Body of pancreas (tissue), 4 donors: ENCODE measurements at regions not wholly inside any gene's neighbourhood (a gene's known extent, or its start where the extent isn't known, plus 50 kb on each side); places are given as distances from the start of the nearest gene placed in this dataset.
"Not testable (repeated sequence)": the region's sequence is repeated elsewhere in the genome, so short reads cannot be mapped to it uniquely, and the experiment has no call there.

Experiments used
- ATAC-seq: fragments of 150-250 bp; one replicate; pipeline ENCODE4 v1.9.1; 2016
- DNase-seq, 4 donors: peaks; one replicate each; pipeline ENCODE4 v3.0.0-alpha.2; 2019
- H3K27ac ChIP-seq, 4 donors: fragments of 200-600 bp; sonication (generic); 1 replicate in 3 of 4; 2 replicates in 1 of 4; pipeline versions ENCODE4 v1.5.1 to v1.6.1; 2016 to 2019; ENCODE audit warnings: mild to moderate bottlenecking in 1 of 4, mixed read lengths in 1 of 4, moderate library complexity in 1 of 4
- H3K27me3 ChIP-seq, 2 donors: fragments of 200-600 bp; sonication (generic); one replicate each; pipeline ENCODE4 v1.6.0; 2016; ENCODE audit warnings: mild to moderate bottlenecking in 1 of 2
- H3K36me3 ChIP-seq, 2 donors: fragments of 200-600 bp; sonication (generic); replicated peaks in 1 of 2; 2 replicates each; pipeline ENCODE4 v1.5.1; 2016; ENCODE audit warnings: low read depth in 2 of 2; ENCODE audit not compliant: insufficient read depth in 1 of 2
- H3K4me1 ChIP-seq: fragments of 200-600 bp; sonication (generic); one replicate; pipeline ENCODE4 v1.6.0; 2016
- H3K4me3 ChIP-seq, 2 donors: fragments of 200-600 bp; sonication (generic); 1 replicate in 1 of 2; 2 replicates in 1 of 2; pipeline ENCODE4 v1.5.1; 2016 to 2019
- H3K9me3 ChIP-seq, 3 donors: fragments of 200-600 bp; sonication (generic); 1 replicate in 2 of 3; 2 replicates in 1 of 3; pipeline ENCODE4 v1.5.1; 2016
- CTCF ChIP-seq, 7 experiments: fragments of 450-650 bp in 4 of 7; fragments of 200-600 bp in 3 of 7; sonication (generic) in 3 of 7; IDR thresholded peaks; one replicate each; pipeline ENCODE4 v1.5.1; 2016 to 2019; ENCODE audit warnings: antibody characterized with exemption in 7 of 7
- POLR2A ChIP-seq, 3 donors: fragments of 450-650 bp; IDR thresholded peaks; one replicate each; pipeline ENCODE4 v1.6.1; 2016; ENCODE audit warnings: antibody characterized with exemption in 3 of 3, mild to moderate bottlenecking in 2 of 3
- WGBS, 2 donors: methylation state at CpG; one replicate each; pipeline ENCODE4 v1.1.5; 2017; 5-methylcytosine and 5-hydroxymethylcytosine counted together
- intact Hi-C: fragments of 100-400 bp; cut with DNase I; formaldehyde crosslinking; loops from one replicate; pipeline ENCODE4 v1.15.1; 2023

- TF ChIP-seq POLR2A (IDR thresholded peaks at IDR 0.05) (no peak), CTCF (IDR thresholded peaks at IDR 0.05) (no peak)
- intact Hi-C loops: no loop called here
- H3K4me3 ChIP-seq: no peak overlapping the region
- no peaks in the 10 kb centered on the region for H3K36me3 ChIP-seq
- H3K27ac ChIP-seq: no peak overlapping the region
- ATAC-seq: no peak
- 76 to 78% methylated on average over 14 of the region's 14 CpGs for WGBS, 2 donors
- no peaks in the 10 kb centered on the region for H3K9me3 ChIP-seq
- H3K4me1 ChIP-seq: no peaks in the 10 kb centered on the region
- no peaks in the 10 kb centered on the region for H3K27me3 ChIP-seq
- DNase-seq: no peak
Observed at GRCh38 chr11:49405743-49406142, 197.3 kb upstream of the FOLH1 start.

GRCh38 chr11:49395789-49396188, 187.4 kb upstream of the FOLH1 start:
- H3K4me3 ChIP-seq, ATAC-seq, H3K4me1 ChIP-seq, intact Hi-C loops, H3K9me3 ChIP-seq, H3K27ac ChIP-seq, DNase-seq, H3K27me3 ChIP-seq, H3K36me3 ChIP-seq: not testable (repeated sequence)

GRCh38 chr11:49390362-49390761, 182.0 kb upstream of the FOLH1 start:
- DNase-seq, H3K27me3 ChIP-seq, H3K4me1 ChIP-seq, H3K27ac ChIP-seq, H3K4me3 ChIP-seq, ATAC-seq, H3K9me3 ChIP-seq, H3K36me3 ChIP-seq, intact Hi-C loops: not testable (repeated sequence)
- 55 to 58% methylated on average over 5 of the region's 5 CpGs for WGBS, 2 donors

- ATAC-seq, H3K36me3 ChIP-seq, DNase-seq, H3K4me1 ChIP-seq, H3K4me3 ChIP-seq, H3K9me3 ChIP-seq, H3K27me3 ChIP-seq, intact Hi-C loops, H3K27ac ChIP-seq: not testable (repeated sequence)
- 14 to 19% methylated on average over 3 of the region's 3 CpGs for WGBS, 2 donors
Observed at GRCh38 chr11:49389149-49389548, 180.7 kb upstream of the FOLH1 start.

GRCh38 chr11:49384371-49384770, 176.0 kb upstream of the FOLH1 start:
- DNase-seq, H3K4me1 ChIP-seq, intact Hi-C loops, H3K36me3 ChIP-seq, H3K27me3 ChIP-seq, ATAC-seq, H3K27ac ChIP-seq, H3K9me3 ChIP-seq, H3K4me3 ChIP-seq: not testable (repeated sequence)
- 79 to 83% methylated on average over 1 of the region's 1 CpG for WGBS, 2 donors

- no peak for DNase-seq
- Histone ChIP-seq H3K36me3 (no peaks in the 10 kb centered on the region), H3K27ac (no peak overlapping the region), H3K4me3 (no peak overlapping the region), H3K9me3 (no peaks in the 10 kb centered on the region), H3K4me1 (no peaks in the 10 kb centered on the region), H3K27me3 (no peaks in the 10 kb centered on the region)
- TF ChIP-seq POLR2A (IDR thresholded peaks at IDR 0.05) (no peak), CTCF (IDR thresholded peaks at IDR 0.05) (no peak)
- WGBS, 2 donors: 36 to 37% methylated on average over 7 of the region's 7 CpGs
- intact Hi-C loops: no loop called here
- no peak for ATAC-seq
Observed at GRCh38 chr11:49377978-49378377, 169.6 kb upstream of the FOLH1 start.

GRCh38 chr11:49373866-49374265, 165.5 kb upstream of the FOLH1 start:
- intact Hi-C loops, H3K27ac ChIP-seq, H3K9me3 ChIP-seq, ATAC-seq, H3K4me3 ChIP-seq, H3K27me3 ChIP-seq, H3K4me1 ChIP-seq, H3K36me3 ChIP-seq, DNase-seq: not testable (repeated sequence)
- 54 to 59% methylated on average over 5 of the region's 5 CpGs for WGBS, 2 donors

- H3K27me3 ChIP-seq, H3K4me3 ChIP-seq, intact Hi-C loops, H3K36me3 ChIP-seq, H3K4me1 ChIP-seq, DNase-seq, H3K27ac ChIP-seq, ATAC-seq, H3K9me3 ChIP-seq: not testable (repeated sequence)
Observed at GRCh38 chr11:49373385-49373784, 165.0 kb upstream of the FOLH1 start.
